ENCODE measurements at regions not wholly inside any gene's neighbourhood (a gene's known extent, or its start where the extent isn't known, plus 50 kb on each side); places are given as distances from the start of the nearest gene placed in this dataset.

GRCh38 chr10:131708225-131708880 lies 192.5 kb upstream of the PPP2R2D start:
- Histone ChIP-seq H3K9me3 (ENCODE audit: control insufficient read depth, low read length) (no peaks in the 10 kb centered on the region), H3K27ac (ENCODE audit: insufficient read depth, low read depth, low read length, poor library complexity, severe bottlenecking) (no peak overlapping the region), H3K36me3 (ENCODE audit: control insufficient read depth, insufficient read depth, low read length) (no peaks in the 10 kb centered on the region), H3K27me3 (ENCODE audit: control insufficient read depth, insufficient read depth, low read length, poor library complexity, severe bottlenecking) (no peaks in the 10 kb centered on the region), H3K4me3 (ENCODE audit: insufficient read depth, low read depth, low read length) (no peak overlapping the region), H3K4me1 (ENCODE audit: control insufficient read depth, insufficient read depth, low read length) (no peaks in the 10 kb centered on the region)
- 93% methylated on average over 17 of the region's 17 CpGs for WGBS, 2 experiments

GRCh38 chr10:131710142-131710861 lies 190.5 kb upstream of the PPP2R2D start:
- H3K27ac ChIP-seq (ENCODE audit: insufficient read depth, low read depth, low read length, poor library complexity, severe bottlenecking), result no peak overlapping the region
- no peaks in the 10 kb centered on the region for H3K9me3 ChIP-seq (ENCODE audit: control insufficient read depth, low read length)
- H3K4me3 ChIP-seq (ENCODE audit: insufficient read depth, low read depth, low read length), result no peak overlapping the region
- no peaks in the 10 kb centered on the region for H3K27me3 ChIP-seq (ENCODE audit: control insufficient read depth, insufficient read depth, low read length, poor library complexity, severe bottlenecking)
- H3K4me1 ChIP-seq (ENCODE audit: control insufficient read depth, insufficient read depth, low read length), result no peaks in the 10 kb centered on the region
- H3K36me3 ChIP-seq (ENCODE audit: control insufficient read depth, insufficient read depth, low read length), result no peaks in the 10 kb centered on the region
- WGBS, 2 experiments, result 85 to 86% methylated on average over 17 of the region's 17 CpGs

GRCh38 chr10:131722121-131722520 lies 178.7 kb upstream of the PPP2R2D start:
- WGBS, 2 experiments, result 93 to 94% methylated on average over 5 of the region's 5 CpGs
- no peaks in the 10 kb centered on the region for H3K9me3 ChIP-seq (ENCODE audit: control insufficient read depth, low read length)

GRCh38 chr10:131722525-131723264 lies 178.1 kb upstream of the PPP2R2D start:
- peaks cover 4% of the 10 kb centered on the region for H3K4me1 ChIP-seq (ENCODE audit: control insufficient read depth, insufficient read depth, low read length)
- no peaks in the 10 kb centered on the region for H3K36me3 ChIP-seq (ENCODE audit: control insufficient read depth, insufficient read depth, low read length)
- no peak overlapping the region for H3K4me3 ChIP-seq (ENCODE audit: insufficient read depth, low read depth, low read length)
- H3K27me3 ChIP-seq (ENCODE audit: control insufficient read depth, insufficient read depth, low read length, poor library complexity, severe bottlenecking), result peaks cover 2% of the 10 kb centered on the region
- no peaks in the 10 kb centered on the region for H3K9me3 ChIP-seq (ENCODE audit: control insufficient read depth, low read length)
- no peak overlapping the region for H3K27ac ChIP-seq (ENCODE audit: insufficient read depth, low read depth, low read length, poor library complexity, severe bottlenecking)
- 91 to 92% methylated on average over 22 of the region's 22 CpGs for WGBS, 2 experiments

More at GRCh38 chr10:131722121-131722520, 178.7 kb upstream of the PPP2R2D start:
- no peak overlapping the region for H3K27ac ChIP-seq (ENCODE audit: insufficient read depth, low read depth, low read length, poor library complexity, severe bottlenecking)
- no peak overlapping the region for H3K4me3 ChIP-seq (ENCODE audit: insufficient read depth, low read depth, low read length)
- H3K4me1 ChIP-seq (ENCODE audit: control insufficient read depth, insufficient read depth, low read length), result peaks cover 4% of the 10 kb centered on the region
- H3K36me3 ChIP-seq (ENCODE audit: control insufficient read depth, insufficient read depth, low read length), result no peaks in the 10 kb centered on the region
- no peaks in the 10 kb centered on the region for H3K27me3 ChIP-seq (ENCODE audit: control insufficient read depth, insufficient read depth, low read length, poor library complexity, severe bottlenecking)

- Histone ChIP-seq H3K27me3 (ENCODE audit: control insufficient read depth, insufficient read depth, low read length, poor library complexity, severe bottlenecking) (peaks cover 10% of the 10 kb centered on the region), H3K4me1 (ENCODE audit: control insufficient read depth, insufficient read depth, low read length) (peaks cover 4% of the 10 kb centered on the region), H3K4me3 (ENCODE audit: insufficient read depth, low read depth, low read length) (no peak overlapping the region), H3K36me3 (ENCODE audit: control insufficient read depth, insufficient read depth, low read length) (no peaks in the 10 kb centered on the region), H3K27ac (ENCODE audit: insufficient read depth, low read depth, low read length, poor library complexity, severe bottlenecking) (no peak overlapping the region), H3K9me3 (ENCODE audit: control insufficient read depth, low read length) (no peaks in the 10 kb centered on the region)
- 92% methylated on average over 20 of the region's 20 CpGs for WGBS, 2 experiments
Measured at GRCh38 chr10:131723297-131724168, 177.3 kb upstream of the PPP2R2D start.

DNA sequence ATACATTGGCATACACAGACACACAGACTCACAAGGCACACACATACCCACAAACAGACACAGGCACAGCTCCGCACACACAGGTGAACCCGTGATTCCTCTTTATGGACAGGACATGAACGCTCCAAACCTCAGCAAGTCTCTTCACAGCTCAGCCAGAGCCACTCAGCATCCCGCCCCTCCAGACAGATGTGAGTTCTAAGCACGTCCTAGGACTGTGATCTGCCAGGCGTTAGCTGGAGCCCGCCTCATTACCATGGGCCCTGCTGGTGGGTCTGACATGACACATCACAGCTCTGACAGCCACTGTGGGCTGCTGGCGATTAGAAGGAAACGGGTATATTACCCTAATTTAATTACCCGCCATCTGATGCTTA lies 176.7 kb upstream of the PPP2R2D start:
- WGBS, 2 experiments, result 82 to 87% methylated on average over 10 of the region's 10 CpGs
- H3K4me3 ChIP-seq (ENCODE audit: insufficient read depth, low read depth, low read length), result no peak overlapping the region
- peaks cover 9% of the 10 kb centered on the region for H3K4me1 ChIP-seq (ENCODE audit: control insufficient read depth, insufficient read depth, low read length)
- H3K36me3 ChIP-seq (ENCODE audit: control insufficient read depth, insufficient read depth, low read length), result no peaks in the 10 kb centered on the region
- H3K27me3 ChIP-seq (ENCODE audit: control insufficient read depth, insufficient read depth, low read length, poor library complexity, severe bottlenecking), result peaks cover 11% of the 10 kb centered on the region
- H3K9me3 ChIP-seq (ENCODE audit: control insufficient read depth, low read length), result no peaks in the 10 kb centered on the region
- no peak overlapping the region for H3K27ac ChIP-seq (ENCODE audit: insufficient read depth, low read depth, low read length, poor library complexity, severe bottlenecking)

DNA sequence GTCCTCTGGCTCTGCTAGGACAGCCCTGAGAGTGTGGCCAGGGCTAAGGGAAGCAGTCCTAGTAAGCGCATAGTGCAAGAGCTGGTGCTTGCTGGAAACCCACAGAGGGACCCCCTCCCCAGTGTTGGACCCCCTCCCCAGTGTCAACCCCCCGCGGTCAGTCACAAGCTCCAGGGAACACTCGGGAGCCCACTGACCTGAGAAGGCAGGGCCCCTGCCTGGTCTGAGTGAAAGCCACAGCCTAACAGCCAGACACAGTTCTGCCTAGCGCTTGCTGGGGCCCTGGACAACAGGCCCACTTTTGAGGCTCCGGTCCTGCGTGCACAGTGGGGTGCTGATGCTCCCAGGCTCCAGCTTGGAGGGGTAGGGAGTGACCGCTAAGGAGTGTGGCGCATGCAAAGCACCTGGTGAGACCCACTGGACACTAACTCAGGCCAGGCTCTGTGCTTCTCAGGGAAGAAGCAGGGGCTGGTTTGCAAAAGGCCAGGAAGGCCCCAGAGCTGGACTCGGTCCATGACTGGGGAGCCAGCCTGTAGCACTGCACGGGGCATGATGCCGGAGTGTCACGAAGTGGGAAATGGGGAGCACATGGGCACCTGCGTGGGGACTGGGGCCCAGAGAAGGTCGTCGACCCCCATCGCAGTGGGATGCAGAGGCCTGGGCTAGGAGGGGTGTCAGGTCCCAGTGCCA lies 175.8 kb upstream of the PPP2R2D start:
- Histone ChIP-seq H3K4me3 (ENCODE audit: insufficient read depth, low read depth, low read length) (no peak overlapping the region), H3K9me3 (ENCODE audit: control insufficient read depth, low read length) (no peaks in the 10 kb centered on the region), H3K4me1 (ENCODE audit: control insufficient read depth, insufficient read depth, low read length) (peaks cover 11% of the 10 kb centered on the region), H3K36me3 (ENCODE audit: control insufficient read depth, insufficient read depth, low read length) (no peaks in the 10 kb centered on the region), H3K27me3 (ENCODE audit: control insufficient read depth, insufficient read depth, low read length, poor library complexity, severe bottlenecking) (peaks cover 11% of the 10 kb centered on the region), H3K27ac (ENCODE audit: insufficient read depth, low read depth, low read length, poor library complexity, severe bottlenecking) (no peak overlapping the region)
- 91% methylated on average over 17 of the region's 17 CpGs for WGBS, 2 experiments

- no peak overlapping the region for H3K27ac ChIP-seq (ENCODE audit: insufficient read depth, low read depth, low read length, poor library complexity, severe bottlenecking)
- H3K27me3 ChIP-seq (ENCODE audit: control insufficient read depth, insufficient read depth, low read length, poor library complexity, severe bottlenecking), result peaks cover 11% of the 10 kb centered on the region
- no peaks in the 10 kb centered on the region for H3K36me3 ChIP-seq (ENCODE audit: control insufficient read depth, insufficient read depth, low read length)
- no peaks in the 10 kb centered on the region for H3K9me3 ChIP-seq (ENCODE audit: control insufficient read depth, low read length)
- H3K4me3 ChIP-seq (ENCODE audit: insufficient read depth, low read depth, low read length), result no peak overlapping the region
- peaks cover 11% of the 10 kb centered on the region for H3K4me1 ChIP-seq (ENCODE audit: control insufficient read depth, insufficient read depth, low read length)
- 90 to 91% methylated on average over 17 of the region's 17 CpGs for WGBS, 2 experiments
Measured at GRCh38 chr10:131725581-131726069, 175.2 kb upstream of the PPP2R2D start.

DNA sequence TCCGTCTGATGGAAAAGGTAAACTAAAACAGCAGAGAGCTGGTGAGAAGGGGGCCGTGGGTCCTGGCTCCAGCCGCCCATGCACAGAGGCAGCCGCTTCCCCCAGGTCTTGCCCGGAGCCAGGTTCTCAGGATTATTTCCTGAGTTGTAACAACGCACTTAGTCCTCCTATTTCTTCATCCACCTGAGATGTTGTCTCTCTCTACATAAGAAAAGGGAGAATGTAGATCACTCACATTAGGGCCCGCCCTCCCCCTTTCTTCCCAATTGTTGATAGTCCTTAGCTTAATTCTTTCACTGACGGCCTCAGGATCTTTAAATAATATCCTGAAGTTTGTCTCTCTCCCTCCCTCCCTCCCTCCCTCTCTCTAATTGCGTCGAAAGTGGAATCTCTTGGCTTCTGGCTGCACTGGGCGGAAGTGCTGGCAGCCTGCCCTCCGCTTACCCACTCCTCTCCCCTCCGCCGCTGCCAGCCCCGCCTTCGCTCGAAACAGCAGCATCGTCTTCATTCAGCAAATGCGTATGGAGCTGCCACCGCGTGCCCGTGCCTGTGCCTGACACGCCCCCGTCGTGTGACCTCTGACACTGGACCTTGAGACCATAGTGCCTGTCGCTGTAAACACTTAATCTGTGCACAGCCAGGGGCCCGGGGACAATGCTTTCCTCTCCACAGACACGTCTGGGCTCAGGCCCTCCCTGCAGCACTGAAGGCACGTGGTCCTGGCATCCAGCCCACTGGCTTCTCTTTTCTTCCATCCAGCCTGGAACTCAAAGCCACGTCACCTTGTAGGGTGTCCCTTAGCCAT lies 174.5 kb upstream of the PPP2R2D start:
- H3K4me3 ChIP-seq (ENCODE audit: insufficient read depth, low read depth, low read length), result no peak overlapping the region
- H3K4me1 ChIP-seq (ENCODE audit: control insufficient read depth, insufficient read depth, low read length), result peaks cover 11% of the 10 kb centered on the region
- H3K36me3 ChIP-seq (ENCODE audit: control insufficient read depth, insufficient read depth, low read length), result no peaks in the 10 kb centered on the region
- no peaks in the 10 kb centered on the region for H3K9me3 ChIP-seq (ENCODE audit: control insufficient read depth, low read length)
- H3K27me3 ChIP-seq (ENCODE audit: control insufficient read depth, insufficient read depth, low read length, poor library complexity, severe bottlenecking), result peaks cover 11% of the 10 kb centered on the region
- no peak overlapping the region for H3K27ac ChIP-seq (ENCODE audit: insufficient read depth, low read depth, low read length, poor library complexity, severe bottlenecking)
- 31 to 32% methylated on average over 30 of the region's 30 CpGs for WGBS, 2 experiments
